AG20443 (cell line): ENCODE measurements at regions not wholly inside any gene's neighbourhood (a gene's known extent, or its start where the extent isn't known, plus 50 kb on each side); places are given as distances from the start of the nearest gene placed in this dataset.

Experiments used
- DNase-seq: peaks from one replicate; pipeline ENCODE4 v3.0.0; 2012; ENCODE audit warnings: low spot score, mixed read lengths

- DNase-seq = peak; percentile 2
Measured at GRCh38 chr11:116162086-116162885, 610.5 kb downstream of the BUD13 start.

- no peak for DNase-seq
Measured at GRCh38 chr11:116148645-116149044, 624.1 kb downstream of the BUD13 start.

DNA sequence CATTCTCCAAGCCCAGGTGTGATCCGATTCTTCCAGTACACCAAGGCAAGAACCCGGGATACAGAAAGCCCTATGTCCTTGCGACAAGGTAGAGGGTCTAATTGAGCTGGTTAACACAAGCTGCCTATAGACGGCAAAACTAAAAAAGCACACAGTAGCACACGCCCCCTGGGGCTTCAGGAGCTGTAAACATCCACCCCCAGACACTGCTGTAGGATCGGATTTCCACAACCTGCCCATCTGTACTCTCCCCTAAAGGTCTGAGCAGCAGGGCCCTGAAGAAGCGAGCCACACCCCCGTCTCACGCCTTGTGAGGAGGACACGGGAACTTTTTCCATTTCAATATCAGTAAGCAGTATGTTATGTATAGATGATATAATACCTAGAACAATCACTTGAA lies 624.7 kb downstream of the BUD13 start:
- no peak for DNase-seq

DNA sequence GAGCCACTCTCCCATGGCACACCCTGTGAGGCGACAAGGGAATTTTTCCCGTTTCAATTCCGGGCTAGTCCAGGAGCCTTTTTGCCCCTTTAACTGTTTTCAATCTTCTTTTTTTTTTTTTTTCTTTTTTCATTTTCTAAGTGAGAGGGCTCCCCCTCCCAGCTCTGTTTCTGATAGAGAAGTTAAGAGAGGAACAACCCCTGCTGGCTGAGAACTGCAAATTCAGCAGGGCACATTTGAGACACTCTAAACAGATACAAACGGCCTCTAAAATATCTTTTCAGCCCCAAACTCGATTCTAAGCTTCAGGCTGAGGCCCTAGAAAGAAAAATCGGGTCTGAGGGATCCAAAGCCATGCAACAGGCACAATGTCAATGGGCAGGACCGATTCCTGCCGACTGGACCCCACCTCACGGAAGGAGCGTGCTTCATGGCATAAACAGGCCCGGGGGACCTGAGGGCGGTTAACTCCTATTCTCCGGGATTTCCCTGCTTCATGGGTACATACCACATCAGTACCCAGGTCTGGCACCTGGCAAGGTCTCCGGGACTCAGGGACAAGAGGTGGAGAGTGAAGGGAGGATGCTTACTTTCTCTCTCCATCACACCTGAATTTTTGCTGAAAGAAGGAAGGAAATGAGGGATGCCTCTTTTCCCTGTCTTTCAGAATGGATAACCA lies 627.5 kb downstream of the BUD13 start:
- DNase-seq = no peak

DNA sequence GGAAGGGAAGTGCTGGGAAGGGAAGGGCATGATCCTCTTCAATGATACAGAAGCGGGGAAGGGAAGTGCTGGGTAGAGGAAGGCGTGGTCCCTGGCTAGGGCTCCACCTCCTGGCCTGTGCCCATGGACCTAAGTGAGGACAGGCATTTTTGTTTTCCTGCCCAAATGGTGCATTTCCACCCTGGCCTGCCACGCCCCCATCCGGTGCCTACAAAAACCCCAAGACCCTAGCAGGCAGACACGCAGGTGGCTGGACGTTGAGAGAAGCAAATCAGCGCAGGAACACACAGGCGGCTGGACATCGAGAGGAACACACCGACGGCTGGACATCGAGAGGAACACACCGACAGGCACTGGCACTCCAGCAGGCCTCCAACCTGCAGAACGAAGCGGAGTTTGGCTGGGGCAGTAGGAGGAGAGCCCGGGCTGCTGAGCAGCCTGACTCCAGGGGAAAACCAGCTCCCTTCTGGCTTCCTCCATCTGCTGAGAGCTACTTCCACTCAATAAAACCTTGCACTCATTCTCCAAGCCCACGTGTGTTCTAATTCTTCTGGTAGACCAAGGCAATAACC lies 628.3 kb downstream of the BUD13 start:
- DNase-seq = no peak

DNA sequence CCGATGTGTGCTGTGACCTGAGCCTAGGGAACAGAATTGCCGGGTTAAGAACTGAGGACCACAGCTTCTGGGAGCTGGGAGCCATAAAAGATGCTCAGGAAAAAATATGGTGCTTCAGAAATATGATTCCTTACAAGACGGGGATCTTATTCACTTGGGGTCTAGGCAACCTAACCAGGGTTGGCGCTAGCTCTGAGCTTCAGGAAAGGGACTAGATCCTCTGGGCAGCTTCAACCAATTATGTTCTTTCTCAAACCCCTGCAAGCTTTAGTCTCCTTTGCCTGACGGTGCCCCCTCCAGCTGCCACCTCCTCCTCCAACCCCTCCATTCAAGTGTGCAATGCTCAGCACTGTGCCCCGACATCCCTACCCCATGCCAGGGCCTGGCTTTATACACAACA lies 634.1 kb upstream of the CADM1 start:
- no peak for DNase-seq

- no peak for DNase-seq
Measured at GRCh38 chr11:116137753-116138152, 633.5 kb upstream of the CADM1 start.

- no peak for DNase-seq
Measured at GRCh38 chr11:116136987-116137674, 632.9 kb upstream of the CADM1 start.

DNA sequence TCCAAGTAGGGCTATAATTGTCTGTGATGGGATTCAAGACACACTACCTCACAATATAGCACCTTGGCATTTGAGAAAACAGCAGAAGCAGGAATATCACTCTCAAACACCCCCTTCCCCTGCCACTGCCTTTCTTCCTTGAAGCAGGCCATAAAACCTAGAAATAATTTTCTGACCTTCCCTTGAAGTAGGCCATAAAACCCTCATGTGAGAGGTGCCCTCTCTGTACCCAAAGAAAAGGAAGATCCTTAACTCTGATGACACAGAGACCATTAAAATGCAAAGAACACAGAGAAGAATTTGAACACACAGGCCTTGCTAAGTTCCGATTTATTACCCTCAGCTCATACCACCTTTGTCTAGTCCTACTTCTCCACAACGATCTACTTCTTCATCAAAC lies 631.7 kb upstream of the CADM1 start:
- no peak for DNase-seq

DNA sequence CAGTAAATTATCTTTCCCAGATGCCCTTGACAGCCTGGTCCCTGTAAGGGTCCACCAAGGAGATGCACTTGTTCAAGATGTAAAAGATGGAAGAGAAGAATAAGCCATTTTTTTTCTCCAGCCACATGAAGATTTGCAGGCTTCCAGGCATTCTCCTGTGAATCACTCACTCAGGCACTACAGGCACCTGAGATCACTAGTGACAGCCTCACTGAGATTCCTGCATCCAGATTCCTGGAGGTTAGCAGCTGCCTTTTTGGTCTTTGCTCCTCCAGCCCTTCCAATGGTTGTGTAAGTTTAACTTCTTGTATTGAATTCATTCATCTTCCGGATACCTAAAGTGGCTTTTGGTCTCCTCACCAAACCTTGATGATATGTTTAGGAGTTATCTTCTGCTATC lies 630.2 kb upstream of the CADM1 start:
- no peak for DNase-seq

DNA sequence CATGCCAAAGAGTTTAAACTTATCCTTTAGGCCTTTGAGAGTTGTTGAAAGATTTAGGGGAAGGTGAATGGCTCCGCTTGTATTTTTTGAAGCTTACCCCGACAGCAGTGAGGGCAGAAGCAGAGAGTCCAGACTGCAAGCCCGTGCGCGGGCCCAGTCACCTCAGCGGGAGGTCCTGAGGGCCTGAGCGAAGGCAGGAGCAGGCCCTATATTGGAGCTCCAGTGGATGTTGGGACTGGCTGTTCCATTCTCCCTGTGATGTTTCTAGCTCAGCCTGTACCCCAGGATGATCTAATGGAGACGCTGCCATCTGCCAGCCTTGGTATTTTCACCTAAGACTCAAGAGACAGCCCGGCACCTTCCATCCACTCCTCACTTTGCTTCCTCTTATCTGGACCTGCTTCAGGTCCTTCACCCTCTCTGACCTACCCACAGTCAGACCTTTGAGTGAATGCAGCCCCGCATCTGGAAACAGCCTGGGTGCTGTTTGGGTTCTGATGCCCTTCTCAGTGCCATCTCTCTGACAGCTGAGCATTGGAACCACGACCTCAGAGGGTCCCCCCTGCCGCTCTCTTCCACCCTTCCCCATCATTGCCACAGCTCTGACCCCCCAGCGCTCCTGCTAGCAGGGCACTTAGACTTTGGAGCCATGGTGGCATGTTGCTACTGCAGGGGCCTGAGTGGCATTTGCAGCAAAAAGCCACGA lies 628.2 kb upstream of the CADM1 start:
- no peak for DNase-seq

DNA sequence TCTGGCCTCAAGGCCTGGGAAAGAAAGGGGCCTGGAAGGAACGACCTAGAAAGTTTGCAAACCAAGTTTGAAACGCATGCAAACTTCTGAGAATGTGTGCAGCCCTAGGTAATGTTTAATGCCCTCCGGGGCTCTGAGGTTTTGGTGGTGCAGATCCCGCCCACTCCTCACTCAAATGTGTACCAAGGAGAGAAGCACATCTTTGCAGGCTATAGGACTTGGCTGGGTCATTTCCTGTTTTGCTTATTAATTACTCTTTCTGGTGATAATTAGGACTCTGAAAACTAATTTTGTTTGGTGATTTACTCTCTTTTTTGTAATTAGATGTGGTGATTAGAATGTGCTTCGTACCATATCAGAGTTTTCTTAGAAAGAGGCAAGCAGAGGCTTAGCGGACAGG lies 625.9 kb upstream of the CADM1 start:
- no peak for DNase-seq

DNA sequence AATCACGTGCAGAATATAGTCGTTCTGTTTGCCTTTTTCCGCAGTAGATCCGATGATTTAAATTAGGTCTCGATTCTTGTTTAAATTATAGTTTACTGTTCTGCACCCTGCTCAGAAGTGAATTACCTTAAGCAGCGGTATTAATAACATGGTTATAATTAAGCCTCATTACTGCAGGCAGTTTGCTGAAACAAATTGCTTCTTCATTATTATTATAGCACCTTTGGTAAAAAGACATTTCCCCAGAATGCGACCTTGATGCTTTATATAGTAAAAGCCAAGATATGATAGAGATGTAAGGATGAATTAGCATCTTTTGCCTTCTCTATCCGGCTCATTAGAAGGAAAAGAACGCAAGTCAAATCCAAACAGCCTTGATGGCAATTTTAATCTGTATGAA lies 625.2 kb upstream of the CADM1 start:
- no peak for DNase-seq

GRCh38 chr11:116126562-116126961 lies 622.3 kb upstream of the CADM1 start:
- no peak for DNase-seq

DNA sequence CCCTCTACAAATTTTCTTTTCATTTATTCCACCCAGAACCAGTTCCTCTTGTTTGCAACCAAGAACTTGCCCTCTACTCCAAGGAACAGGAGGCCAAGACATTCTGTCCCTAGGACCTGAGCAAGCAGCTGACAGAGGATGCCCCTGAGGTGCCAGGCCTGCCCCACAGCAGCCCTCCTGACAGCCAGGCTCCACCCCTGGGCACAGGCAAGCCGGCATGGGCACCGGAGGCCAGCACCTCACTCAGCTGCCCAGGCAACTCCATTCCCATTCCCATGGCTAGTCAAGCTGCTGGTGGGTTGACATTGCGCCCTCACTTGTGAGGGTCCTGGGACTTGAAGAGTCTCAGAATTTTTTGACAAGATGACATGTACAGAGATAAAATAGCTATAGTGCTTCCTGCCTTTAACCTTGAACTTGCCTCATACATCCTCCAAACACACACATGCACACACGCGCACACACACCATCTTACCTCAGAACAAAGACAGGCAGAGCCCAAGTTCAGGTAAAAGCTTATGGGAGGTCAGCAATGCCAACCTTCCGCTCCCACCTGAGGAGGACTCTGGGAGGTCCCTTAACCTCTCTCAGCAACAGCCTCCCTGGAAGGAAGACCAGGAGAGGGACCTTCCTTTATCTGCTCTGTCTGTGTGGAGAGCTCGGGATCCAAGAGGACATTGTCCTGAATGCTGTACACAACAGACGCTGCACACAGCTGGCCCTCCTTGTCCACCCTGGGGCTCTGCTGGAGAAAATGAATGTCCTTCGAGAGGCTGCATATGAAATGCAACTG lies 620.9 kb upstream of the CADM1 start:
- DNase-seq = no peak

DNA sequence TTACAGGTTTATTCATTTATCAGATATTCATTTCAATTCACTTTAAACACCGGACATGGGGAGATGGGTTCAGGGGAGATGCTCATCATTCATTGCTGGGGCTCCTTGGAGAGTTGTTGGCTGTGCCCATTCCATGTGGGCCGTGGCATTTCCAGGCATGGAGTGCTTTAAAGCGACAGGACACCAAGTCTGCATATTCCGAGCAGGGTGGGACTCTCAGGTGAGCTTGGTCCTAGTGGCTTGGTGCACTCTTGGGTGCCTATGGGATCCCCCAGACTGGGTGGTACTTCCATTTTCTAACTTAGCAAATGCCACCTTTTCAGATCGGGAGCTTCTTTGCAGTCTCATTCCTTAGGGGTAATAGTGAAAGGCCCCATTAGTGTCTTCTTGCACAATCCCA lies 619.5 kb upstream of the CADM1 start:
- DNase-seq = no peak

GRCh38 chr11:116122697-116123472 lies 618.7 kb upstream of the CADM1 start:
- no peak for DNase-seq

GRCh38 chr11:116119158-116119557 lies 614.9 kb upstream of the CADM1 start:
- DNase-seq = no peak

DNA sequence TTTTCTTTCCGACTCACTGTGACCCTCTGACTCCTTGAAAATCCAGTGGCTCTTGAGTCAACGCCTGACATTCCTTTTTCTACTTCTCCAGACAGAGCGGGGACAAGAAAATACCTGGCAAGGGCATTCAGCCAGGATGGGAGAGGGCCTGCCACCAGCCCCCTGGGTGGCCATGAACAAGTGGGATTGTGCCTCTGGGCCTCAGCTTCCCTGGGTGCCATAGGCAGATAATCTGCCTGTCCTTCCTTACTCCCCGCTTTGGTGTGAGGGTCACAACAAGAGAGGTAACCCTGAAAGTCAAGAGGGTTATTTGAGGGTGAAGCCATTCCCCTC lies 613.9 kb upstream of the CADM1 start:
- no peak for DNase-seq

DNA sequence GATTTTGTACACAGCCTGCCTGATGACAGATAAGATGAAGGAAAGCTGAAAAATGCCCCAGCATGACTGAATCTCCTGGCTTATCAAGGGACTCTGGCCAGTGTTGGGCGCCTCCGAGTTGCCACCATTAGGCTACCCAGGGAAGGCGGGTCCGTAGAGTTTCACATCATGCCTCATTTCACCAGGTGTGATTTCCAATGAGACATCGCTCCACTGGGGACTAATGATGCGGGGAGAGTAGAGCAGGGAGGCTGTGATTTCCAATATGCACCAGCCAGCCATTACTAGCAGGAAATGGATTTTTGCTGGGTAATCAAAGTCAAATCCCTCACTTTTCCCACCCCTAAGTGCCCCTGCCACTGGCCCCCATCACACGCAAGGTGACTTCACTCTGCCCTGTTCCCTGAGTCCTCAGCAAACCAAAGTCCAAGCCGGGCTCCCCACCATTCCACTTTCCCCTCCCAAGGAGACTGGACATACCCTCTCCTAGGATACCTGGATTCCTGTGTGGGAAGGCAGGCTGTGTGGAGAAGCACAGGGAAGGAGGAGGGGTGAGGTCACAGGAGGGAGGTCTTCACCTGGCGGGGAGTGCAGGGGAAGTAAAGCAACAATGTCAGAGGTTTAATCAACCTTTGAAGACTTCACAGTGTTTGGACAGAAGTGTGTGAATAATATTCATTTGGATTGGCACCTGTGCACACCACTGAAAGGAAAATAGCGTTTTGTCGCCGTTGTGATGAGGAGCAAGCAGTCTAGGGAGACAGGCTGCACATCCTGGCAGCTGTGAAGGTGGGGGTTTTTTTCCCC lies 613.3 kb upstream of the CADM1 start:
- DNase-seq = no peak
